Activated naive CD4-positive, alpha-beta T cell treated with anti-CD3 and anti-CD28 coated beads for 36 hours (primary cell): ENCODE measurements at regions not wholly inside any gene's neighbourhood (a gene's known extent, or its start where the extent isn't known, plus 50 kb on each side); places are given as distances from the start of the nearest gene placed in this dataset.

Experiments
- CTCF ChIA-PET: fragments of 350-600 bp; sonication (Branson Sonifier 250); formaldehyde crosslinking; loops from one replicate; lab custom pipeline; 2021; ENCODE audit warnings: antibody characterized with exemption; lab: Charles Lee
- DNase-seq: peaks from one replicate; pipeline ENCODE4 v3.0.0-alpha.2; 2020
- H3K27ac Mint-ChIP-seq: one replicate; pipeline ENCODE4 v1.8.0; 2021; ENCODE audit warnings: mild to moderate bottlenecking, mixed read lengths
- H3K27me3 Mint-ChIP-seq: one replicate; pipeline ENCODE4 v1.8.0; 2021; ENCODE audit warnings: low read depth, mixed read lengths
- H3K36me3 Mint-ChIP-seq: one replicate; pipeline ENCODE4 v1.8.0; 2021; ENCODE audit warnings: low read depth, mixed read lengths
- H3K4me1 Mint-ChIP-seq: one replicate; pipeline ENCODE4 v1.8.0; 2021; ENCODE audit warnings: low read depth, mixed read lengths
- H3K4me3 Mint-ChIP-seq: one replicate; pipeline ENCODE4 v1.8.0; 2021; ENCODE audit warnings: mild to moderate bottlenecking, moderate library complexity, mixed read lengths
- H3K9me3 Mint-ChIP-seq: one replicate; pipeline ENCODE4 v1.8.0; 2021; ENCODE audit warnings: mixed read lengths
- intact Hi-C: fragments of 100-400 bp; cut with micrococcal nuclease; formaldehyde crosslinking; loops from one replicate; pipeline ENCODE4 v1.15.1; 2023

- DNase-seq: no peak
- no peaks in the 10 kb centered on the region for H3K9me3 Mint-ChIP-seq
- CTCF ChIA-PET: no interaction called here
- H3K27me3 Mint-ChIP-seq: peaks cover 21% of the 10 kb centered on the region
- H3K27ac Mint-ChIP-seq: no peak overlapping the region
- H3K36me3 Mint-ChIP-seq: peaks cover 2% of the 10 kb centered on the region
- H3K4me1 Mint-ChIP-seq: peaks cover 4% of the 10 kb centered on the region
- intact Hi-C loops: loop anchor here (5.0 kb wide), 1 partner anchor 1729 kb away; no protein-coding TSS in a partner anchor
- H3K4me3 Mint-ChIP-seq: no peak overlapping the region
Observed at GRCh38 chr12:30810918-30811317, 56.2 kb upstream of the CAPRIN2 start.

GRCh38 chr12:30807695-30808034, 52.9 kb upstream of the CAPRIN2 start:
- H3K4me1 Mint-ChIP-seq: no peaks in the 10 kb centered on the region
- H3K9me3 Mint-ChIP-seq: no peaks in the 10 kb centered on the region
- intact Hi-C loops: loop anchor here (1.0 to 5.0 kb wide), 4 partner anchors 52 to 1735 kb away; no protein-coding TSS in a partner anchor
- no peak overlapping the region for H3K27ac Mint-ChIP-seq
- H3K27me3 Mint-ChIP-seq: peaks cover 14% of the 10 kb centered on the region
- peaks cover 2% of the 10 kb centered on the region for H3K36me3 Mint-ChIP-seq
- no peak for DNase-seq
- no peak overlapping the region for H3K4me3 Mint-ChIP-seq
- CTCF ChIA-PET: interaction anchor here (0.6 to 2.8 kb wide), 14 partner anchors 9 to 1288 kb away, joined by 3 to 16 read pairs (median 4); no protein-coding TSS in a partner anchor

- intact Hi-C loops: loop anchor here (1.0 to 5.0 kb wide), 4 partner anchors 52 to 1735 kb away; no protein-coding TSS in a partner anchor
- Mint-ChIP-seq H3K27ac (no peak overlapping the region), H3K9me3 (no peaks in the 10 kb centered on the region), H3K4me1 (no peaks in the 10 kb centered on the region), H3K4me3 (no peak overlapping the region), H3K36me3 (peaks cover 2% of the 10 kb centered on the region), H3K27me3 (peaks cover 14% of the 10 kb centered on the region)
- CTCF ChIA-PET: interaction anchor here (0.6 to 2.8 kb wide), 14 partner anchors 9 to 1288 kb away, joined by 3 to 16 read pairs (median 4); no protein-coding TSS in a partner anchor
- peak; percentile 12 for DNase-seq
Observed at GRCh38 chr12:30806989-30807694, 52.4 kb upstream of the CAPRIN2 start.

GRCh38 chr12:30805959-30806358, 51.2 kb upstream of the CAPRIN2 start:
- no peak overlapping the region for H3K4me3 Mint-ChIP-seq
- intact Hi-C loops: loop anchor here (5.0 kb wide), 1 partner anchor 1734 kb away; no protein-coding TSS in a partner anchor

More at GRCh38 chr12:30805959-30806358, 51.2 kb upstream of the CAPRIN2 start:
- H3K27ac Mint-ChIP-seq: no peak overlapping the region
- H3K9me3 Mint-ChIP-seq: no peaks in the 10 kb centered on the region
- CTCF ChIA-PET: interaction anchor here (2.8 kb wide), 1 partner anchor 104 kb away, joined by 9 read pairs; no protein-coding TSS in a partner anchor
- peaks cover 2% of the 10 kb centered on the region for H3K36me3 Mint-ChIP-seq
- no peaks in the 10 kb centered on the region for H3K4me1 Mint-ChIP-seq
- H3K27me3 Mint-ChIP-seq: peaks cover 10% of the 10 kb centered on the region
- no peak for DNase-seq
